ENCODE measurements at regions not wholly inside any gene's neighbourhood (a gene's known extent, or its start where the extent isn't known, plus 50 kb on each side); places are given as distances from the start of the nearest gene placed in this dataset.

GRCh38 chr21:35156293-35157278, 107.5 kb upstream of the RUNX1 start:
- no peak for DNase-seq (ENCODE audit: low spot score)
- TF ChIP-seq CTCF (IDR thresholded peaks at IDR 0.05) = no peak
- ATAC-seq (ENCODE audit: low FRiP score) = no peak

- no peak for TF ChIP-seq CTCF (IDR thresholded peaks at IDR 0.05)
- no peak for ATAC-seq (ENCODE audit: low FRiP score)
- no peak for DNase-seq (ENCODE audit: low spot score)
Observed at GRCh38 chr21:35154788-35155187, 105.7 kb upstream of the RUNX1 start.

- ATAC-seq (ENCODE audit: low FRiP score) = no peak
- no peak for TF ChIP-seq CTCF (IDR thresholded peaks at IDR 0.05)
- no peak for DNase-seq (ENCODE audit: low spot score)
Observed at GRCh38 chr21:35153671-35154070, 104.6 kb upstream of the RUNX1 start.

DNA sequence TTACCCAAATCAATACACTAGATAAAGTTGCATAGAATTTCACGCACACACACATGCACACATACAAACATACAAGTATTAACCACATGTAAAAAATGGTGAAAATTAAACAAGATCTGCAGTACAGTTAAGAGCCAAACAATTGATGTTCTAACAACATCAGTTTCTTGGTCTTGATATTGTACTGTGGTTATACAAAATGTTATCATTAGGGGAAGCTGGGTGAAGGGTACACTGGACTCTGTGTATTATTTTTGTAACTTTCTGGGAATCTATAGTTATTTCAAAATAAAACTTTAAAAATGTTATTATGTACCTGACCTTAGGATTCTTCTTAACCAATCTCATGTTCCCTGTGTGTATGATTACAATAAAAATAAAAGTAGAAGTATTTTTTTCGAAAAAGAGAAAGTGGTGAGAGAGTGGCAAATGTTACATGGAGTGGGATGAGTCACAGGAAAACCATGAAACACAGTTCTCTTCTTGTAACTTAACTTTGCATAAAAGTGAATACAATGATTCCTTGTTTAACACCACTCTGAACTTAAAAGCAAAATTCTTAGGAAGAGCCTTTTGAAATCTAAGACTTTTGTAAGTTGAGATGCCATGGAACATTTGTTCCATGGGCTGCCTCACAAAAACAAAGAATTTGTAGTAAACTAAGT, 101.6 kb upstream of the RUNX1 start:
- no peak for ATAC-seq (ENCODE audit: low FRiP score)

DNA sequence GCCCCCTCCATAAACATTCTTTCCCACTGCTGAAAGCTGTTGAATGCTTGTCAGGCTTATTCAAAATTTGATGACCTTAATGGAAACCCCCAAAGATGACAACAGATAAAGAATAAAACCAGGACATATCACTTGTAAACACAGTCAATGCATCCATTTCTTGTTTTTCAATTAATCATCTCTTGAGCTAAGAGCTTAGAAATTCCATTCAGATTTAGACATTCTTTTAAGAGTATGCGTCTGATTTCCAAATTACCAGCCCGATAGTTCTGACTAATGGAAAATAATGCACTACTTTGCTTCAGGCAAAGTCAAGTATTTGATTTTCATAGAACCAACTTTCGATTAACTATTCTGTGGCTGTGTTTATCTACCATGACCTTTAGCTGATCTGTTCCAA, 100.6 kb upstream of the RUNX1 start:
- DNase-seq (ENCODE audit: low spot score) (no peak), ATAC-seq (ENCODE audit: low FRiP score) (no peak)
- no peak for TF ChIP-seq CTCF (IDR thresholded peaks at IDR 0.05)

More for the DNA sequence above, 101.6 kb upstream of the RUNX1 start:
- DNase-seq (ENCODE audit: low spot score) = no peak
- TF ChIP-seq CTCF (IDR thresholded peaks at IDR 0.05) = no peak

DNA sequence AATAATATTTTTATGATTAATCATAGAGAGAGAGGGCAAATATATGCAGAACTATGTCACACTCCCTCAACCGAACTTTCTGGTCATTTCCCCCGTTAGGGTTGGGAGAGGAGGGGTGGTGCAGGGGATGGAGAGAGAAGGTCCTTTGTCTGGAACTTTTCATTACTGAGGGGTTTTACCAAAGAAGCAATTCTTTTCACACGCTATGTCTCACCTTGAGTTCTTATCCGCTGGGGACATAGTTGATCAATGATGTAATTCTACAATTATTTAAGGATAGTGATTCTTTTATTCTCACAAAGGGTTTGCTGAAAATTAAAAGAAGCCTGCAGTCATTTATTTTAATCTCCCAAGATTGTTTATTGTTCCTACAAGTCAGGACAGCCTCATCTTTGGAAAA, 98.3 kb upstream of the RUNX1 start:
- ATAC-seq (ENCODE audit: low FRiP score) (no peak), DNase-seq (ENCODE audit: low spot score) (no peak)
- no peak for TF ChIP-seq CTCF (IDR thresholded peaks at IDR 0.05)
